Body of pancreas (tissue), 4 donors: ENCODE measurements at regions not wholly inside any gene's neighbourhood (a gene's known extent, or its start where the extent isn't known, plus 50 kb on each side); places are given as distances from the start of the nearest gene placed in this dataset.

Source experiments
- POLR2A ChIP-seq, 3 donors: fragments of 450-650 bp; IDR thresholded peaks; one replicate each; pipeline ENCODE4 v1.6.1; 2016; ENCODE audit warnings: antibody characterized with exemption in 3 of 3, mild to moderate bottlenecking in 2 of 3
- TF ChIP-seq, protein P1 (sequence below), 7 experiments: fragments of 450-650 bp in 4 of 7; fragments of 200-600 bp in 3 of 7; sonication (generic) in 3 of 7; IDR thresholded peaks; one replicate each; pipeline ENCODE4 v1.5.1; 2016 to 2019; ENCODE audit warnings: antibody characterized with exemption in 7 of 7

DNA sequence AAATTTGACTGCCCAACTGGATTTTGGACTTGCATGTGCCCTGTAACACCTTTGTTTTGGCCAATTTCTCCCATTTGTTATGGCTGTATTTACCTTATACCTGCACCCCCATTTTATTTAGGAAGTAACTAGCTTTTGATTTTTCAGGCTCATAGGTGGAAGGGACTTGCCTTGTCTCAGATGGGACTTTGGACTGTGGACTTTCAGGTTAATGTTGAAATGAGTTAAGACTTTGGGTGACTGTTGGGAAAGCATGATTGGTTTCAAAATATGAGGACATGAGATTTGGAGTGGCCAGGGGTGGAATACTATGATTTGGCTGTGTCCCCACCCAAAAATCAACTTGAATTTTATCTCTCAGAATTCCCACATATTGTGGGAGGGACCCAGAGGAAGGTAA, 490.2 kb downstream of the PRR16 start:
- TF ChIP-seq, protein P1, sequence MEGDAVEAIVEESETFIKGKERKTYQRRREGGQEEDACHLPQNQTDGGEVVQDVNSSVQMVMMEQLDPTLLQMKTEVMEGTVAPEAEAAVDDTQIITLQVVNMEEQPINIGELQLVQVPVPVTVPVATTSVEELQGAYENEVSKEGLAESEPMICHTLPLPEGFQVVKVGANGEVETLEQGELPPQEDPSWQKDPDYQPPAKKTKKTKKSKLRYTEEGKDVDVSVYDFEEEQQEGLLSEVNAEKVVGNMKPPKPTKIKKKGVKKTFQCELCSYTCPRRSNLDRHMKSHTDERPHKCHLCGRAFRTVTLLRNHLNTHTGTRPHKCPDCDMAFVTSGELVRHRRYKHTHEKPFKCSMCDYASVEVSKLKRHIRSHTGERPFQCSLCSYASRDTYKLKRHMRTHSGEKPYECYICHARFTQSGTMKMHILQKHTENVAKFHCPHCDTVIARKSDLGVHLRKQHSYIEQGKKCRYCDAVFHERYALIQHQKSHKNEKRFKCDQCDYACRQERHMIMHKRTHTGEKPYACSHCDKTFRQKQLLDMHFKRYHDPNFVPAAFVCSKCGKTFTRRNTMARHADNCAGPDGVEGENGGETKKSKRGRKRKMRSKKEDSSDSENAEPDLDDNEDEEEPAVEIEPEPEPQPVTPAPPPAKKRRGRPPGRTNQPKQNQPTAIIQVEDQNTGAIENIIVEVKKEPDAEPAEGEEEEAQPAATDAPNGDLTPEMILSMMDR (IDR thresholded peaks at IDR 0.05): no peak
- TF ChIP-seq POLR2A (IDR thresholded peaks at IDR 0.05): no peak
